Neural crest cell (in vitro differentiated cells): ENCODE measurements at regions not wholly inside any gene's neighbourhood (a gene's known extent, or its start where the extent isn't known, plus 50 kb on each side); places are given as distances from the start of the nearest gene placed in this dataset.
"Not testable (repeated sequence)": the region's sequence is repeated elsewhere in the genome, so short reads cannot be mapped to it uniquely, and the experiment has no call there.

Source experiments
- DNase-seq: peaks from one replicate; pipeline ENCODE4 v3.0.0; 2021; ENCODE audit warnings: low read depth, mixed read lengths, low spot score
- H3K27ac Mint-ChIP-seq: one replicate; pipeline ENCODE4 v1.8.0; 2021; ENCODE audit warnings: mild to moderate bottlenecking, mixed read lengths; ENCODE audit not compliant: unreplicated experiment
- H3K27me3 Mint-ChIP-seq: 2 replicates; pipeline ENCODE4 v1.8.0; 2021; ENCODE audit warnings: low read depth, mild to moderate bottlenecking, mixed read lengths
- H3K36me3 Mint-ChIP-seq: 2 replicates; pipeline ENCODE4 v1.8.0; 2021; ENCODE audit warnings: low read depth, mild to moderate bottlenecking, mixed read lengths
- H3K4me1 Mint-ChIP-seq: 2 replicates; pipeline ENCODE4 v1.8.0; 2021; ENCODE audit warnings: mixed read lengths
- H3K4me3 Mint-ChIP-seq: one replicate; pipeline ENCODE4 v1.8.0; 2021; ENCODE audit warnings: mild to moderate bottlenecking, mixed read lengths
- H3K9me3 Mint-ChIP-seq: 2 replicates; pipeline ENCODE4 v1.8.0; 2021; ENCODE audit warnings: mixed read lengths
- CTCF ChIP-seq: fragments of 200-600 bp; sonication (generic); conservative IDR thresholded peaks from 2 replicates; pipeline ENCODE4 v1.5.0; 2021; ENCODE audit warnings: antibody characterized with exemption, mild to moderate bottlenecking

DNA sequence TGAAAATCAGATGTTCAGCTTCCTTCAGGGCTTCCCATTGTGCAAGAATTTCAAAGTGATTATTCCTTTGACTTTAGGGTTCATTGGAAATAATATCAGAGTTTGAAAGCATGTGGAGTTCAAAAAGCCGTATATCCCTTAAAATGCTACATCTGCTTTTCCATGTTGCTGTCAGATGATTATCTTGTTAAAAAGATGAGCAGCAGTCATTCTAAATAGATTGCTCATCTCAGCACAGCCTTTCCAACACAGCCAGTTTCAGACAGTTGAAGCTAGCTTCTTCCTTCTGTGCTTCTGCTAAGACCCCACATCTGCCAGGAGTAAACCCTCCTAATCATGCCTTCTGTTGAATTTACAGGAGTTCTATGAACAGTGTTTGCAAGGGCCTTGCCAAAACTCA lies 204.4 kb upstream of the PTER start:
- DNase-seq = no peak
- Mint-ChIP-seq H3K27me3 (peaks cover 16% of the 10 kb centered on the region), H3K4me1 (no peaks in the 10 kb centered on the region), H3K9me3 (peaks cover 5% of the 10 kb centered on the region), H3K27ac (no peak overlapping the region), H3K4me3 (no peak overlapping the region), H3K36me3 (no peaks in the 10 kb centered on the region)
- TF ChIP-seq CTCF = no peak

GRCh38 chr10:16234916-16235315 lies 201.9 kb upstream of the PTER start:
- Mint-ChIP-seq H3K4me1 (no peaks in the 10 kb centered on the region), H3K36me3 (no peaks in the 10 kb centered on the region), H3K4me3 (no peak overlapping the region), H3K27me3 (peaks cover 16% of the 10 kb centered on the region), H3K9me3 (no peaks in the 10 kb centered on the region), H3K27ac (no peak overlapping the region)
- TF ChIP-seq CTCF = no peak
- no peak for DNase-seq

- H3K27me3 Mint-ChIP-seq = peaks cover under 1% of the 10 kb centered on the region
- no peak for DNase-seq
- no peaks in the 10 kb centered on the region for H3K4me1 Mint-ChIP-seq
- no peaks in the 10 kb centered on the region for H3K9me3 Mint-ChIP-seq
- no peak overlapping the region for H3K27ac Mint-ChIP-seq
- no peak overlapping the region for H3K4me3 Mint-ChIP-seq
- no peak for TF ChIP-seq CTCF
- no peaks in the 10 kb centered on the region for H3K36me3 Mint-ChIP-seq
These were observed 194.4 kb upstream of the PTER start for GRCh38 chr10:16242446-16242845.

DNA sequence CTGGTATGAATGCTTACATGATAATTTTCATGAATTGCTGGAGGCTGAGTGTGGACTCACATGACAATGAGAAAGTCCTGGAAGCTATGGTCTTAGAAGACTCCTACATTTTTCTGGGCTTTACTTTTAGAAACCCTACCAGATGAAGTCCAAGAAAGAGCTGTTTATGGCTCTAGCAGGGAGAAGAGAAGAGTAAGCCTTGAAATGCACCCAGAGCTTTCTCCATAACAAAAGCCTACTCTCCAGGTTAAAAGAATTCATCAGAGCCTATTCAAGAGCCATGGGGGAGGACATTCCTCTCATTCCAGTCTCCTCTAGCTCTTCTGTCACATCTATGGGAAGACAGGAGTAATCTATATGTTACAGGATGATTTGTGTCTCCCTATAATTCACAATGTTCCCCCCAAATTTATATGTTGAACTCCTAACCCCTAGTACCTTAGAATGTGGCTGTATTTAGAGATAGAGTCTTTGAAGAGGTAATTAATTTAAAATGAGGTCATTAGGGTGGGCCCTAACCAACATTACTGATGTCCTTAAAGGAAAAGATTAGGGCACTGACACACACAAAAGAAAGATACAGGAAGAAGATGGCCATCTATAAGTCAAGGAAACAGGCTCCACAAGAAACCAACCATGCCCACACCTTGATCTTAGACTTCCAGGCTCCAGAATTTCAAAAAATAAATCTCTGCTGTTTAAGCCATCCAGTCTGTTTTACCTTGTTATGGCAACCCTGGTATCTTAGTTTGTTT lies 193.8 kb upstream of the PTER start:
- Mint-ChIP-seq H3K27me3 (peaks cover 2% of the 10 kb centered on the region), H3K4me3 (no peak overlapping the region), H3K27ac (no peak overlapping the region), H3K4me1 (no peaks in the 10 kb centered on the region), H3K9me3 (no peaks in the 10 kb centered on the region), H3K36me3 (no peaks in the 10 kb centered on the region)
- TF ChIP-seq CTCF = no peak
- no peak for DNase-seq

GRCh38 chr10:16250136-16250535 lies 186.7 kb upstream of the PTER start:
- not testable (repeated sequence) for H3K9me3 Mint-ChIP-seq, H3K4me3 Mint-ChIP-seq, H3K27ac Mint-ChIP-seq, H3K36me3 Mint-ChIP-seq, H3K4me1 Mint-ChIP-seq, DNase-seq, H3K27me3 Mint-ChIP-seq

DNA sequence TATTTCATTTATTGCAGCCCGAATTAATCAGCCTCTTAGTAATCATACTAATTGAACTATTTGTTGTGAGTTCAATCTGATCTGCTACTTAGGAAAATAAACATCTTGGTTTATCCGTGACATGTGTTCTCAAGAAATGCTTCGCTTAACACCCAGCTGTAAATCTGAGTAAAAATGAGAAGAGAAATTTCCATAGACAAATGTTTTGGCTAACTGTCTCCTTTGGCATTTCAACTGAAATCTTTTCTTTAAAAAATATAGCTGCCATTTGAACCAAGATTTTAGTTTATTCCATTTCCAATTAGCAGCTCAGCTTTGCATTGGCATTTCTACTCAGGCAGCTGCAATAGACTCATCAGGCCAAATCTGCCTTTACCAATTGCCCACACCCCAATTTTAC lies 180.5 kb upstream of the PTER start:
- no peak for TF ChIP-seq CTCF
- peaks cover 3% of the 10 kb centered on the region for H3K9me3 Mint-ChIP-seq
- no peaks in the 10 kb centered on the region for H3K4me1 Mint-ChIP-seq
- no peak overlapping the region for H3K27ac Mint-ChIP-seq
- no peaks in the 10 kb centered on the region for H3K36me3 Mint-ChIP-seq
- no peak for DNase-seq
- peaks cover 22% of the 10 kb centered on the region for H3K27me3 Mint-ChIP-seq
- no peak overlapping the region for H3K4me3 Mint-ChIP-seq
